ENCODE measurements at regions not wholly inside any gene's neighbourhood (a gene's known extent, or its start where the extent isn't known, plus 50 kb on each side); places are given as distances from the start of the nearest gene placed in this dataset.
"Not testable (repeated sequence)": the region's sequence is repeated elsewhere in the genome, so short reads cannot be mapped to it uniquely, and the experiment has no call there.

- in situ Hi-C loops (cut with HindIII; ENCODE audit: low sequenced_read_pairs) = no loop called here
These were observed 507.8 kb upstream of the CA10 start for GRCh38 chr17:52666264-52666663.

GRCh38 chr17:52660692-52661091 is 502.2 kb upstream of the CA10 start:
- in situ Hi-C loops (cut with HindIII; ENCODE audit: low sequenced_read_pairs) = no loop called here

GRCh38 chr17:52653014-52653413 is 494.5 kb upstream of the CA10 start:
- in situ Hi-C loops (cut with HindIII; ENCODE audit: low sequenced_read_pairs) = no loop called here

GRCh38 chr17:52648995-52649394 is 490.5 kb upstream of the CA10 start:
- in situ Hi-C loops (cut with HindIII; ENCODE audit: low sequenced_read_pairs) = no loop called here

GRCh38 chr17:52647411-52647810 is 488.9 kb upstream of the CA10 start:
- in situ Hi-C loops (cut with HindIII; ENCODE audit: low sequenced_read_pairs) = no loop called here

GRCh38 chr17:52636443-52636842 is 477.9 kb upstream of the CA10 start:
- in situ Hi-C loops (cut with HindIII; ENCODE audit: low sequenced_read_pairs) = no loop called here

GRCh38 chr17:52606590-52606989 is 448.1 kb upstream of the CA10 start:
- in situ Hi-C loops (cut with HindIII; ENCODE audit: low sequenced_read_pairs) = no loop called here

- in situ Hi-C loops (cut with HindIII; ENCODE audit: low sequenced_read_pairs) = no loop called here
These were observed 447.6 kb upstream of the CA10 start for GRCh38 chr17:52606098-52606497.

- in situ Hi-C loops (cut with HindIII; ENCODE audit: low sequenced_read_pairs) = no loop called here
These were observed 445.6 kb upstream of the CA10 start for GRCh38 chr17:52604105-52604504.

GRCh38 chr17:52597452-52598215 is 439.1 kb upstream of the CA10 start:
- in situ Hi-C loops (cut with HindIII; ENCODE audit: low sequenced_read_pairs) = not testable (repeated sequence)

GRCh38 chr17:52594516-52594915 is 436.0 kb upstream of the CA10 start:
- in situ Hi-C loops (cut with HindIII; ENCODE audit: low sequenced_read_pairs) = no loop called here

- in situ Hi-C loops (cut with HindIII; ENCODE audit: low sequenced_read_pairs) = no loop called here
These were observed 388.5 kb upstream of the CA10 start for GRCh38 chr17:52546990-52547389.

- in situ Hi-C loops (cut with HindIII; ENCODE audit: low sequenced_read_pairs) = no loop called here
These were observed 388.0 kb upstream of the CA10 start for GRCh38 chr17:52546493-52546892.

GRCh38 chr17:52537421-52537820 is 378.9 kb upstream of the CA10 start:
- in situ Hi-C loops (cut with HindIII; ENCODE audit: low sequenced_read_pairs) = no loop called here

- in situ Hi-C loops (cut with HindIII; ENCODE audit: low sequenced_read_pairs) = no loop called here
These were observed 378.0 kb upstream of the CA10 start for GRCh38 chr17:52536489-52536888.

GRCh38 chr17:52532373-52532772 is 373.9 kb upstream of the CA10 start:
- in situ Hi-C loops (cut with HindIII; ENCODE audit: low sequenced_read_pairs) = no loop called here

- in situ Hi-C loops (cut with HindIII; ENCODE audit: low sequenced_read_pairs) = no loop called here
These were observed 365.7 kb upstream of the CA10 start for GRCh38 chr17:52524096-52524637.

- in situ Hi-C loops (cut with HindIII; ENCODE audit: low sequenced_read_pairs) = no loop called here
These were observed 358.7 kb upstream of the CA10 start for GRCh38 chr17:52517176-52517575.

GRCh38 chr17:52515927-52516326 is 357.4 kb upstream of the CA10 start:
- in situ Hi-C loops (cut with HindIII; ENCODE audit: low sequenced_read_pairs) = no loop called here

- in situ Hi-C loops (cut with HindIII; ENCODE audit: low sequenced_read_pairs) = no loop called here
These were observed 347.1 kb upstream of the CA10 start for GRCh38 chr17:52505601-52506000.

GRCh38 chr17:52504081-52504480 is 345.6 kb upstream of the CA10 start:
- in situ Hi-C loops (cut with HindIII; ENCODE audit: low sequenced_read_pairs) = no loop called here

- in situ Hi-C loops (cut with HindIII; ENCODE audit: low sequenced_read_pairs) = no loop called here
These were observed 337.1 kb upstream of the CA10 start for GRCh38 chr17:52495646-52496045.

- in situ Hi-C loops (cut with HindIII; ENCODE audit: low sequenced_read_pairs) = no loop called here
These were observed 323.8 kb upstream of the CA10 start for GRCh38 chr17:52482271-52482670.
